ENCODE measurements at regions not wholly inside any gene's neighbourhood (a gene's known extent, or its start where the extent isn't known, plus 50 kb on each side); places are given as distances from the start of the nearest gene placed in this dataset.

GRCh38 chr4:111761531-111761930 lies 383.7 kb upstream of the FAM241A start:
- no peak for DNase-seq

GRCh38 chr4:111770514-111770913 lies 374.7 kb upstream of the FAM241A start:
- DNase-seq = no peak

- DNase-seq = no peak
Measured at GRCh38 chr4:111773858-111774257, 371.4 kb upstream of the FAM241A start.

GRCh38 chr4:111775556-111776297 lies 369.5 kb upstream of the FAM241A start:
- DNase-seq = no peak

- no peak for DNase-seq
Measured at GRCh38 chr4:111776561-111776960, 368.7 kb upstream of the FAM241A start.

- DNase-seq = peak; percentile 4
Measured at GRCh38 chr4:111778543-111778942, 366.7 kb upstream of the FAM241A start.

GRCh38 chr4:111780965-111781364 lies 364.3 kb upstream of the FAM241A start:
- DNase-seq = no peak

- no peak for DNase-seq
Measured at GRCh38 chr4:111781611-111782010, 363.6 kb upstream of the FAM241A start.

GRCh38 chr4:111788099-111788498 lies 357.2 kb upstream of the FAM241A start:
- DNase-seq = no peak

GRCh38 chr4:111789901-111790640 lies 355.2 kb upstream of the FAM241A start:
- DNase-seq = no peak

GRCh38 chr4:111792632-111793031 lies 352.6 kb upstream of the FAM241A start:
- DNase-seq = no peak

GRCh38 chr4:111793433-111794091 lies 351.7 kb upstream of the FAM241A start:
- no peak for DNase-seq

- DNase-seq = no peak
Measured at GRCh38 chr4:111797455-111798163, 347.6 kb upstream of the FAM241A start.

GRCh38 chr4:111798840-111799239 lies 346.4 kb upstream of the FAM241A start:
- DNase-seq = no peak

GRCh38 chr4:111800551-111800950 lies 344.7 kb upstream of the FAM241A start:
- DNase-seq = no peak

- no peak for DNase-seq
Measured at GRCh38 chr4:111802191-111802590, 343.1 kb upstream of the FAM241A start.

- peak; percentile 3 for DNase-seq
Measured at GRCh38 chr4:111806331-111806730, 338.9 kb upstream of the FAM241A start.

GRCh38 chr4:111807576-111807975 lies 337.7 kb upstream of the FAM241A start:
- no peak for DNase-seq

GRCh38 chr4:111808174-111808573 lies 337.1 kb upstream of the FAM241A start:
- no peak for DNase-seq

GRCh38 chr4:111811661-111812060 lies 333.6 kb upstream of the FAM241A start:
- DNase-seq = no peak

GRCh38 chr4:111812114-111812513 lies 333.1 kb upstream of the FAM241A start:
- DNase-seq = no peak

- DNase-seq = no peak
Measured at GRCh38 chr4:111812760-111813159, 332.5 kb upstream of the FAM241A start.

- no peak for DNase-seq
Measured at GRCh38 chr4:111813555-111814140, 331.6 kb upstream of the FAM241A start.

Data from hematopoietic multipotent progenitor cell treated with erythropoietin and hydrocortisone succinate and interleukin-3 and kit ligand, for 4 days (in vitro differentiated cells).